RWPE2 (cell line): ENCODE measurements at regions not wholly inside any gene's neighbourhood (a gene's known extent, or its start where the extent isn't known, plus 50 kb on each side); places are given as distances from the start of the nearest gene placed in this dataset.

ENCODE experiments used
- ATAC-seq: fragments of 200-7000 bp; cut with Tn5 transposase; 3 replicates; pipeline ENCODE4 v1.9.1; 2021; ENCODE audit warnings: low read depth
- DNase-seq: peaks from one replicate; pipeline ENCODE4 v3.0.0-alpha.2; 2020; ENCODE audit warnings: low spot score
- H3K27ac ChIP-seq: fragments of 450-650 bp; 2 replicates; pipeline ENCODE4 v1.5.1; 2017; ENCODE audit warnings: mild to moderate bottlenecking; ENCODE audit not compliant: poor library complexity, severe bottlenecking
- H3K27me3 ChIP-seq: fragments of 250-450 bp; sonication (Bioruptor Pico); 2 replicates; pipeline ENCODE4 v1.5.1; 2021; ENCODE audit warnings: mild to moderate bottlenecking, moderate library complexity; ENCODE audit not compliant: insufficient read depth, poor library complexity, severe bottlenecking
- H3K36me3 ChIP-seq: fragments of 250-450 bp; sonication (Bioruptor Pico); 2 replicates; pipeline ENCODE4 v1.5.1; 2020; ENCODE audit warnings: low read depth, mild to moderate bottlenecking, moderate library complexity
- H3K4me1 ChIP-seq: fragments of 250-450 bp; sonication (Bioruptor Pico); 2 replicates; pipeline ENCODE4 v1.5.1; 2021; ENCODE audit warnings: mild to moderate bottlenecking, moderate library complexity; ENCODE audit not compliant: insufficient read depth, poor library complexity, severe bottlenecking
- H3K4me3 ChIP-seq: fragments of 250-450 bp; sonication (Bioruptor Pico); 2 replicates; pipeline ENCODE4 v1.5.1; 2021; ENCODE audit warnings: mild to moderate bottlenecking, moderate library complexity; ENCODE audit not compliant: severe bottlenecking
- H3K9me3 ChIP-seq: fragments of 250-450 bp; sonication (Bioruptor Pico); 2 replicates; pipeline ENCODE4 v1.5.1; 2021; ENCODE audit warnings: mild to moderate bottlenecking, moderate library complexity; ENCODE audit not compliant: severe bottlenecking
- CTCF ChIP-seq: fragments of 450-650 bp; IDR thresholded peaks from one replicate; pipeline ENCODE4 v1.5.1; 2017; ENCODE audit warnings: mild to moderate bottlenecking, moderate library complexity; ENCODE audit not compliant: poor library complexity, severe bottlenecking

GRCh38 chr12:92089559-92089958, 56.1 kb downstream of the BTG1 start:
- Histone ChIP-seq H3K36me3 (no peaks in the 10 kb centered on the region), H3K4me1 (peaks cover 5% of the 10 kb centered on the region), H3K9me3 (no peaks in the 10 kb centered on the region), H3K4me3 (no peak overlapping the region), H3K27ac (no peak overlapping the region), H3K27me3 (no peaks in the 10 kb centered on the region)
- DNase-seq = no peak
- ATAC-seq = no peak
- no peak for TF ChIP-seq CTCF

GRCh38 chr12:92088805-92089204, 56.8 kb downstream of the BTG1 start:
- Histone ChIP-seq H3K36me3 (no peaks in the 10 kb centered on the region), H3K27me3 (no peaks in the 10 kb centered on the region), H3K27ac (no peak overlapping the region), H3K4me3 (no peak overlapping the region), H3K9me3 (no peaks in the 10 kb centered on the region), H3K4me1 (no peaks in the 10 kb centered on the region)
- DNase-seq = no peak
- TF ChIP-seq CTCF = no peak
- no peak for ATAC-seq

GRCh38 chr12:92085736-92086040, 60.0 kb downstream of the BTG1 start:
- H3K36me3 ChIP-seq = no peaks in the 10 kb centered on the region
- H3K27ac ChIP-seq = no peak overlapping the region
- no peak overlapping the region for H3K4me3 ChIP-seq
- DNase-seq (no peak), ATAC-seq (no peak)
- H3K27me3 ChIP-seq = no peaks in the 10 kb centered on the region
- peaks cover 6% of the 10 kb centered on the region for H3K4me1 ChIP-seq
- TF ChIP-seq CTCF = no peak
- no peaks in the 10 kb centered on the region for H3K9me3 ChIP-seq

GRCh38 chr12:92085040-92085735, 60.5 kb downstream of the BTG1 start:
- no peak overlapping the region for H3K27ac ChIP-seq
- DNase-seq = no peak

More at GRCh38 chr12:92085040-92085735, 60.5 kb downstream of the BTG1 start:
- Histone ChIP-seq H3K4me3 (no peak overlapping the region), H3K36me3 (no peaks in the 10 kb centered on the region), H3K4me1 (peaks cover 11% of the 10 kb centered on the region), H3K27me3 (no peaks in the 10 kb centered on the region), H3K9me3 (no peaks in the 10 kb centered on the region)
- TF ChIP-seq CTCF = no peak
- ATAC-seq = no peak
